ENCODE measurements at regions not wholly inside any gene's neighbourhood (a gene's known extent, or its start where the extent isn't known, plus 50 kb on each side); places are given as distances from the start of the nearest gene placed in this dataset.

DNA sequence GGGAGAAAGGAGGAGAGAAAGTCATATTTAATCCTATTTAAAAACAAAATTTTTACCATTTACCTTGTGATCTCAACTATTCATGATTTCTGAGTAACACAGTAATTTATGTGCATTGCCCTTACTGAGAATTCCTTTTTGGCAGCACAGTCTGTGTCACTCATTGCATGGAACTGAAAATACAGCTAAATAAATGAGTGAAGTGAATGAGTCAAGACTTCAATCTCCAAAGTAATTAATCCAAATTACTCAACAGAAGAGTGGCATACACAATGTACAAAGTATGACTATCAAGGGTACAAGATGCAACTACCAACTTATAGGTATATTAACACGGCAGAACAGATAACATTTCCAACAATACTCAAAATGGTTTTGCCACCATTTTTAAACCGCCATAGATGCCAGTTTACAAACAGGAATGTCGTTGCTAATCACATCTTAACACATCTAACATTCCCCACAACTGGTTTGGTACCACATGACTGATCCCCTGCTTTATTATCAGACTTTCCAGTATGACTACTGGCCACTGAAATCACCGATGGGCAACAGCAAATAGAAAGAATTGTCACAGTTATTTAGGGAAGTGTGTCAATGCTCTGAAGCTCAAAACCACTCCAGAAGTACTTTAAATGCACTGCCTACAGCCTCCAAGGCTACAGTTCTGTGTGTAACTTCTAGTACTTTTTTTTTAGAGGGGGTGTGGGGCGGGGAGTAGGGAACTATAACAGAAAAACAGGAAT lies 410.4 kb downstream of the SHQ1 start:
- no peaks in the 10 kb centered on the region for H3K27me3 Mint-ChIP-seq (ENCODE audit: unreplicated experiment)
- H3K9me3 Mint-ChIP-seq (ENCODE audit: unreplicated experiment): no peaks in the 10 kb centered on the region
- peaks cover 13% of the 10 kb centered on the region for H3K36me3 Mint-ChIP-seq (ENCODE audit: unreplicated experiment)
- no peak overlapping the region for H3K4me3 Mint-ChIP-seq (ENCODE audit: unreplicated experiment)
- H3K27ac Mint-ChIP-seq (ENCODE audit: unreplicated experiment): no peak overlapping the region
- no peak for DNase-seq (ENCODE audit: extremely low spot score, unreplicated experiment)
- peaks cover 56% of the 10 kb centered on the region for H3K4me1 Mint-ChIP-seq (ENCODE audit: unreplicated experiment)
- TF ChIP-seq, protein P1, sequence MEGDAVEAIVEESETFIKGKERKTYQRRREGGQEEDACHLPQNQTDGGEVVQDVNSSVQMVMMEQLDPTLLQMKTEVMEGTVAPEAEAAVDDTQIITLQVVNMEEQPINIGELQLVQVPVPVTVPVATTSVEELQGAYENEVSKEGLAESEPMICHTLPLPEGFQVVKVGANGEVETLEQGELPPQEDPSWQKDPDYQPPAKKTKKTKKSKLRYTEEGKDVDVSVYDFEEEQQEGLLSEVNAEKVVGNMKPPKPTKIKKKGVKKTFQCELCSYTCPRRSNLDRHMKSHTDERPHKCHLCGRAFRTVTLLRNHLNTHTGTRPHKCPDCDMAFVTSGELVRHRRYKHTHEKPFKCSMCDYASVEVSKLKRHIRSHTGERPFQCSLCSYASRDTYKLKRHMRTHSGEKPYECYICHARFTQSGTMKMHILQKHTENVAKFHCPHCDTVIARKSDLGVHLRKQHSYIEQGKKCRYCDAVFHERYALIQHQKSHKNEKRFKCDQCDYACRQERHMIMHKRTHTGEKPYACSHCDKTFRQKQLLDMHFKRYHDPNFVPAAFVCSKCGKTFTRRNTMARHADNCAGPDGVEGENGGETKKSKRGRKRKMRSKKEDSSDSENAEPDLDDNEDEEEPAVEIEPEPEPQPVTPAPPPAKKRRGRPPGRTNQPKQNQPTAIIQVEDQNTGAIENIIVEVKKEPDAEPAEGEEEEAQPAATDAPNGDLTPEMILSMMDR (IDR thresholded peaks at IDR 0.05): no peak

DNA sequence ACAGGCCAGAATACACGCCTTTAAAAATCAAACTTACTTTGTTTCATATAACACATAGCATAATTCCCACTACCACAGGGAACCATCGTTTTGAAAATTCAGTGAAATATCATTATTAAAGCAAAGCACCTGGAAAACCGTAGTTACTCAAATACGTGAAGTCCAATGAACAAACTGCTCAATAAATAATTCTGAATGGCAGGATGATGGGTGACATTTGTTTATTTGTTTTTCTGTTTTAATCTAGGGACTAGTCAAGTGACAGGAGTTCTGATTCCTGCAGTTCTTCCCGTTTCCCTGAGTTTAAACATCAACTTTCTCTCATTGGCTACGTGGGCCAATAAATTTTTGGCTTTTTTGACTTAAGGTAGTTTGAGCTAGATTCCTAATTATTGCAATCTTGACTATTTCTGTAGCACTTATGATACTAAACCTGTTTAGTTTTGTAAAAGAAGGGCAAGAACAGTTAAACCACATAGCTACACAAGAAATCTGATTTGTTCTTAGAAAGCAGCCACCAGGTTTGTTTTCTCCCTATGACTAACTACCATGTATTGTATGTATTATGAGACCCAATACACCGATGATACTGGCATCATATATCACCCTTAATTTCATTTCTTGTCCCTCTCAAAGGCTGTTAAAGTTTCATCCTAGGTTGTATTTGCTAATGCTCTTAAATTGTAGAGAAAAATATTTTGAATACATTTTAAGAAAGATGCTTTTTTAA lies 411.2 kb downstream of the SHQ1 start:
- H3K36me3 Mint-ChIP-seq (ENCODE audit: unreplicated experiment): peaks cover 13% of the 10 kb centered on the region
- TF ChIP-seq, protein P1 (IDR thresholded peaks at IDR 0.05): no peak
- no peak overlapping the region for H3K4me3 Mint-ChIP-seq (ENCODE audit: unreplicated experiment)
- no peak for DNase-seq (ENCODE audit: extremely low spot score, unreplicated experiment)
- no peak overlapping the region for H3K27ac Mint-ChIP-seq (ENCODE audit: unreplicated experiment)
- H3K9me3 Mint-ChIP-seq (ENCODE audit: unreplicated experiment): no peaks in the 10 kb centered on the region
- H3K27me3 Mint-ChIP-seq (ENCODE audit: unreplicated experiment): no peaks in the 10 kb centered on the region
- peaks cover 53% of the 10 kb centered on the region for H3K4me1 Mint-ChIP-seq (ENCODE audit: unreplicated experiment)

DNA sequence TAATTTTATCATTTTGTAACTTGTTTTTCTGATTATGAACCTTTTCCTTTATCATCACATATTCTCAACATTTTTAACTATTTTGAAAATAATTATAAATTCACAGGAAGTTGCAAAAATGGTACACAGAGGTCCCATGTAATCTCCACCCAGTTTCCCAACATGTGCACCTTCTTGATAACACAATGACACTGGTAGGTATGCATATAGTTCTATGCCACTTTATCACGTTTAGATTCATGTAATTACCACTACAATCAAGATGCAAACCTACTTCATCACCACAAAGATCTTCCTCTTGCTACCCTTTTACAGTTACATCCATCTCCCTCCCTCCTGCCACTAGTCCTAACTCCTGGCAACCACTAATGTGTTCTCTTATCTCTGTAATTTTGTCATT lies 413.9 kb downstream of the SHQ1 start:
- TF ChIP-seq, protein P1 (IDR thresholded peaks at IDR 0.05): no peak
- no peak overlapping the region for H3K27ac Mint-ChIP-seq (ENCODE audit: unreplicated experiment)
- DNase-seq (ENCODE audit: extremely low spot score, unreplicated experiment): no peak
- no peaks in the 10 kb centered on the region for H3K9me3 Mint-ChIP-seq (ENCODE audit: unreplicated experiment)
- H3K4me1 Mint-ChIP-seq (ENCODE audit: unreplicated experiment): peaks cover 36% of the 10 kb centered on the region
- no peaks in the 10 kb centered on the region for H3K27me3 Mint-ChIP-seq (ENCODE audit: unreplicated experiment)
- H3K36me3 Mint-ChIP-seq (ENCODE audit: unreplicated experiment): peaks cover 13% of the 10 kb centered on the region
- H3K4me3 Mint-ChIP-seq (ENCODE audit: unreplicated experiment): no peak overlapping the region

DNA sequence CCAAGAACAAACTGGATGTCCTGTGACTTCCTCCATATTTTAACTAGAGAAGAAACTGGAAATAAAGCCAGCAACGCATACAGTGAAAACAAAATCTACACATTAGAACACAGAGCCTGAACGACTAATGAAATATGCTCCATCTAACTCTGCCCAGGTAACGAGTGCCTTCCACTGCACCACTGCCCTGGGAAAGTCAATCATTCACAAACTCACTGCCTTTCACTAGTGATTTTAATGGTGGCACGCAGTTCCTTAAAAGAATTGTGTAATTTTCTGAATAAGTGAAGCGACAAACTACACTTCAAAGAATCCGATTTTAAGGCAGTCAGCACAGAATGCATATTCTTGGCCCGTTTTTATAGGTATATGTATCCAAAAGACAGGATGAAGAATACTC lies 416.0 kb downstream of the SHQ1 start:
- no peaks in the 10 kb centered on the region for H3K36me3 Mint-ChIP-seq (ENCODE audit: unreplicated experiment)
- H3K9me3 Mint-ChIP-seq (ENCODE audit: unreplicated experiment): no peaks in the 10 kb centered on the region
- TF ChIP-seq, protein P1 (IDR thresholded peaks at IDR 0.05): no peak
- DNase-seq (ENCODE audit: extremely low spot score, unreplicated experiment): no peak
- no peak overlapping the region for H3K27ac Mint-ChIP-seq (ENCODE audit: unreplicated experiment)
- no peak overlapping the region for H3K4me3 Mint-ChIP-seq (ENCODE audit: unreplicated experiment)
- no peaks in the 10 kb centered on the region for H3K27me3 Mint-ChIP-seq (ENCODE audit: unreplicated experiment)
- peaks cover 34% of the 10 kb centered on the region for H3K4me1 Mint-ChIP-seq (ENCODE audit: unreplicated experiment)

- no peaks in the 10 kb centered on the region for H3K9me3 Mint-ChIP-seq (ENCODE audit: unreplicated experiment)
- H3K4me3 Mint-ChIP-seq (ENCODE audit: unreplicated experiment): no peak overlapping the region
- H3K36me3 Mint-ChIP-seq (ENCODE audit: unreplicated experiment): no peaks in the 10 kb centered on the region
- H3K4me1 Mint-ChIP-seq (ENCODE audit: unreplicated experiment): peaks cover 49% of the 10 kb centered on the region
- no peaks in the 10 kb centered on the region for H3K27me3 Mint-ChIP-seq (ENCODE audit: unreplicated experiment)
- H3K27ac Mint-ChIP-seq (ENCODE audit: unreplicated experiment): no peak overlapping the region
- no peak for DNase-seq (ENCODE audit: extremely low spot score, unreplicated experiment)
- TF ChIP-seq, protein P1 (IDR thresholded peaks at IDR 0.05): no peak
Measured at GRCh38 chr3:72429589-72430353, 418.5 kb downstream of the SHQ1 start.

Data from osteocyte (in vitro differentiated cells).